Heart right ventricle (tissue), 16 donors: ENCODE measurements at regions not wholly inside any gene's neighbourhood (a gene's known extent, or its start where the extent isn't known, plus 50 kb on each side); places are given as distances from the start of the nearest gene placed in this dataset.

Experiments used
- ATAC-seq, 8 donors: fragments of 200-7000 bp; cut with Tn5 transposase; one replicate each; pipeline ENCODE4 v1.9.1; 2020; ENCODE audit warnings: mild to moderate bottlenecking in 8 of 8, moderate library complexity in 8 of 8, moderate number of reproducible peaks in 1 of 8
- DNase-seq, 2 donors: peaks; one replicate each; pipeline ENCODE4 v3.0.0-alpha.2; 2020
- H3K27ac ChIP-seq, 10 donors: fragments of 200-600 bp; sonication (generic) in 2 of 10; one replicate each; pipeline versions ENCODE4 v1.5.0 to v1.8.0; 2020 to 2022; ENCODE audit warnings: mild to moderate bottlenecking in 3 of 10
- H3K27me3 ChIP-seq, 7 donors: fragments of 200-600 bp; one replicate each; pipeline ENCODE4 v1.8.0; 2021 to 2022; ENCODE audit warnings: mild to moderate bottlenecking in 2 of 7
- H3K36me3 ChIP-seq, 9 donors: fragments of 200-600 bp; sonication (generic) in 1 of 9; one replicate each; pipeline versions ENCODE4 v1.5.0 to v1.8.0; 2020 to 2022; ENCODE audit warnings: mild to moderate bottlenecking in 2 of 9
- H3K4me1 ChIP-seq, 9 donors: fragments of 200-600 bp; sonication (generic) in 1 of 9; one replicate each; pipeline versions ENCODE4 v1.5.0 to v1.8.0; 2020 to 2022; ENCODE audit warnings: mild to moderate bottlenecking in 4 of 9
- H3K4me3 ChIP-seq, 10 donors: fragments of 200-600 bp; sonication (generic) in 2 of 10; one replicate each; pipeline versions ENCODE4 v1.5.0 to v1.8.0; 2020 to 2022; ENCODE audit warnings: mild to moderate bottlenecking in 7 of 10, moderate library complexity in 2 of 10
- H3K9me3 ChIP-seq, 11 donors: fragments of 200-600 bp in 10 of 11; sonication (generic) in 2 of 11; one replicate each; pipeline versions ENCODE4 v1.5.0 to v1.8.0; 2013 to 2022; ENCODE audit warnings: mild to moderate bottlenecking in 2 of 11, control low read depth in 1 of 11, moderate library complexity in 1 of 11
- CTCF ChIP-seq, 9 donors: fragments of 200-600 bp; sonication (generic) in 2 of 9; IDR thresholded peaks; one replicate each; pipeline versions ENCODE4 v1.5.0 to v1.8.0; 2021 to 2022; ENCODE audit warnings: antibody characterized with exemption in 9 of 9, mild to moderate bottlenecking in 5 of 9, moderate library complexity in 1 of 9
- WGBS, 2 donors: extraction: QIAGEN DNeasy Blood & Tissue Kit; methylation state at CpG; one replicate each; pipeline ENCODE4 v1.1.7; 2013; ENCODE audit warnings: inconsistent platforms in 1 of 2; 5-methylcytosine and 5-hydroxymethylcytosine counted together
- intact Hi-C, 10 donors: fragments of 100-400 bp; cut with DNase I; formaldehyde crosslinking; loops; one replicate each; pipeline versions ENCODE4 v1.11.1 to v1.14.2; 2022
- donor health status: Arrhythmogenic right ventricular cardiomyopathy.
- donor health status: ischemic (EF 13 %, LVEDD 7.1; RV severe dilation, severe dysfunction).
- donor health status: healthy with polysubstance abuse.
- donor health status: DM: no; HTN: yes; CAD: no.
- donor health status: DM: no; HTN: no; CAD: no.
- donor health status: ischemic (EF 25% LVEDD 6.9; RV normal size, moderate dysfunction).
- donor health status: ischemic (EF 25% LVEDD 5.7; RV mildly dilated, moderate dysfunction).
- donor health status: healthy.
- donor health status: DM: yes; HTN: yes; CAD: no.
- donor health status: Ischemic cardiomyopathy.
- donor health status: ischemic (EF 35%, LVEDD 5.7; RV mildly dilated, moderate dysfunction).
- donor health status: nonischemic (EF 11% LVEDD 7.7; RV severe dilation, severe dysfunction).
- donor health status: DM: yes; HTN: yes; CAD: no.
- donor health status: PGD.
- donor health status: ischemic (EF 29% LVEDD 5.4; RV normal size, mild dysfunction).
- donor health status: nonischemic (EF 23%, LVEDD 6.1; RV moderate dilation, normal function).

DNA sequence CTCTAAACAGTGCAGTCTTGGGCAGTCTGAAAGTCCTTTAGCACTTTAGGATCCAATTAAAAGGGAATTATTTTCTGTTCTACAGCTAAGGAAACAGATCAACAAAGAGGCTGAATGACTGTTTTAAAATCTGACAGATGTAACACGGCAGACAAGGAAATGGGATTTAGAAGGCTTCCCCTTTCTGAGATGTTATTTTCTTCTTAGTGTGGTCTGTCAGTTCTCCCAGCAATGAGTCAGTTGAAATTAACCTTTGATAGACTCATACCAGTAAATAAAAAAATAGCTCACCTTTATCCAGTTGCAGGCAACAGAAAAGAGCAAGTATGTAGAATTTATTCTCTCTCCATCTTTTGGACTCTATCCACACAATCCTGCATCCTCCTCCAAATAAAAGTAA lies 98.1 kb downstream of the NEDD1 start:
- DNase-seq: no peak
- intact Hi-C loops: no loop called here
- Histone ChIP-seq H3K27ac (no peak overlapping the region), H3K4me3 (no peak overlapping the region), H3K9me3 (no peaks in the 10 kb centered on the region), H3K27me3 (peaks cover 0 to 18% (median 3%) of the 10 kb centered on the region in 7 donors), H3K4me1 (no peaks in the 10 kb centered on the region), H3K36me3 (no peaks in the 10 kb centered on the region)
- TF ChIP-seq CTCF (IDR thresholded peaks at IDR 0.05): no peak
- 29 to 34% methylated on average over 1 of the region's 1 CpG for WGBS, 2 donors
- ATAC-seq: no peak

GRCh38 chr12:97005646-97006045 lies 98.6 kb downstream of the NEDD1 start:
- ATAC-seq: no peak
- Histone ChIP-seq H3K4me1 (no peaks in the 10 kb centered on the region), H3K36me3 (no peaks in the 10 kb centered on the region), H3K4me3 (no peak overlapping the region), H3K27ac (no peak overlapping the region), H3K27me3 (peaks cover 0 to 18% (median 3%) of the 10 kb centered on the region in 7 donors), H3K9me3 (no peaks in the 10 kb centered on the region)
- 89 to 94% methylated on average over 3 of the region's 3 CpGs for WGBS, 2 donors
- no peak for TF ChIP-seq CTCF (IDR thresholded peaks at IDR 0.05)
- no peak for DNase-seq
- intact Hi-C loops: no loop called here

GRCh38 chr12:97006585-97006984 lies 99.5 kb downstream of the NEDD1 start:
- TF ChIP-seq CTCF (IDR thresholded peaks at IDR 0.05): no peak
- no peak for DNase-seq
- ATAC-seq: no peak
- Histone ChIP-seq H3K9me3 (no peaks in the 10 kb centered on the region), H3K36me3 (no peaks in the 10 kb centered on the region), H3K4me3 (no peak overlapping the region), H3K4me1 (no peaks in the 10 kb centered on the region), H3K27ac (no peak overlapping the region), H3K27me3 (peaks cover 0 to 18% (median 3%) of the 10 kb centered on the region in 7 donors)
- WGBS, 2 donors: 85 to 91% methylated on average over 2 of the region's 2 CpGs
- intact Hi-C loops: no loop called here

DNA sequence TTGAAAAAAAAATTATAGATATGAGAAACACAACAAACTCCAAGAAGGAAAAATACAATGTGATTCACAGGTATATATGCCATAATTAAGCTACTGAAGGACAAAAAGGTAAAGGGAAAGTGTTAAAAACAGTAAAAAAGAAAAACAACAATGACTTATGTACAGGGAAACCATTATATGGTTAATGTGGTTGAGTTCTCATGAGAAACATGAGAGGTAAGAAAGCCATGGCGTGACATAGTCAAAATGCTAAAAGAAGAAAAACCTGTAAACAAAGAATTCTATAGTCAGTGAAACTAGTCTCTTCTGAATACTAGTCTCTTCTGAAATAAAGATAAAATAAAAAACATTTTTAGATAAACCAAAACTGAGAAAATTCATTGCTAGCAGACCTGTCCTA lies 109.1 kb downstream of the NEDD1 start:
- no peak for ATAC-seq
- intact Hi-C loops: no loop called here
- Histone ChIP-seq H3K27ac (no peak overlapping the region), H3K9me3 (peaks cover 0 to 19% (median 7%) of the 10 kb centered on the region in 11 donors), H3K36me3 (no peaks in the 10 kb centered on the region), H3K4me3 (no peak overlapping the region), H3K27me3 (no peaks in the 10 kb centered on the region), H3K4me1 (no peaks in the 10 kb centered on the region)
- WGBS, 2 donors: 88 to 93% methylated on average over 1 of the region's 1 CpG
- DNase-seq: no peak
- no peak for TF ChIP-seq CTCF (IDR thresholded peaks at IDR 0.05)

DNA sequence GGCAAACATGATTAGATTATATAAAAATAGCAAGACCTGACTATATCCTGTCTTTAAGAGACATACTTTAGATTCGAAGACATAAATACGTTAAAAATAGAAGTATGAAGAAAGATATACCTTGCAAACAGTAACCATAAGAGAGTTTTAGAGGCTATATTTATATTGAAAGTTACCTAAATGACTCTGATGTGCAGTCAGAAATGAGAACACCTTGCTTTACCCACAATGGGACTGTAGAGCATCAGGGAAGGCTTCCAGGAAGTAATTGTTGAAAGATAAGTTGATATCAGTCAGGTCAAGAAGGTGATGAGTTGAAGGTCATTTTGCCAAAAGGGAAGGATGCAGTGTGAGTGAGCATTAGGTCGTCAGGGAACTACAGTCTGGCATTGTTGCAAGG lies 110.2 kb downstream of the NEDD1 start:
- H3K36me3 ChIP-seq: no peaks in the 10 kb centered on the region
- 56 to 59% methylated on average over 3 of the region's 3 CpGs for WGBS, 2 donors
- H3K4me3 ChIP-seq: no peak overlapping the region
- no peak for TF ChIP-seq CTCF (IDR thresholded peaks at IDR 0.05)
- no peaks in the 10 kb centered on the region for H3K27me3 ChIP-seq
- no peaks in the 10 kb centered on the region for H3K4me1 ChIP-seq
- intact Hi-C loops: no loop called here
- DNase-seq (no peak), ATAC-seq (no peak)
- H3K9me3 ChIP-seq: peaks cover 0 to 19% (median 7%) of the 10 kb centered on the region in 11 donors
- H3K27ac ChIP-seq: no peak overlapping the region
